Neuronal stem cell (in vitro differentiated cells): ENCODE measurements at regions not wholly inside any gene's neighbourhood (a gene's known extent, or its start where the extent isn't known, plus 50 kb on each side); places are given as distances from the start of the nearest gene placed in this dataset.

ENCODE experiments used
- DNase-seq: peaks from one replicate; pipeline ENCODE4 v3.0.0-alpha.2; 2013; ENCODE audit warnings: low spot score
- H2AFZ ChIP-seq: one replicate; pipeline ENCODE4 v1.6.1; 2013; ENCODE audit warnings: mild to moderate bottlenecking, low read length, inconsistent platforms
- H2AK5ac ChIP-seq: 2 replicates; pipeline ENCODE4 v1.6.1; 2013; ENCODE audit warnings: low read depth, mild to moderate bottlenecking, inconsistent platforms, low read length, moderate library complexity, mixed read lengths
- H2BK120ac ChIP-seq: 2 replicates; pipeline ENCODE4 v1.6.1; 2013; ENCODE audit warnings: low read depth, mild to moderate bottlenecking, inconsistent platforms, low read length, moderate library complexity, mixed read lengths
- H2BK12ac ChIP-seq: one replicate; pipeline ENCODE4 v1.6.1; 2013; ENCODE audit warnings: low read length, inconsistent platforms
- H2BK15ac ChIP-seq: 2 replicates; pipeline ENCODE4 v1.6.1; 2013; ENCODE audit warnings: mild to moderate bottlenecking, low read length, inconsistent platforms, mixed read lengths
- H2BK5ac ChIP-seq: one replicate; pipeline ENCODE4 v1.6.1; 2013; ENCODE audit warnings: inconsistent platforms, mild to moderate bottlenecking, low read length, moderate library complexity
- H3K14ac ChIP-seq: one replicate; pipeline ENCODE4 v1.6.1; 2013; ENCODE audit warnings: low read length, inconsistent platforms
- H3K18ac ChIP-seq: 2 replicates; pipeline ENCODE4 v1.6.1; 2013; ENCODE audit warnings: low read length, inconsistent platforms
- H3K23ac ChIP-seq: 2 replicates; pipeline ENCODE4 v1.6.1; 2013; ENCODE audit warnings: low read depth, mild to moderate bottlenecking, mixed read lengths, low read length, inconsistent platforms; ENCODE audit not compliant: poor library complexity
- H3K27ac ChIP-seq: replicated peaks from 3 replicates; pipeline ENCODE4 v1.5.1; 2013; ENCODE audit warnings: low read length, inconsistent platforms
- H3K27me3 ChIP-seq, 3 experiments: 2 replicates each; pipeline ENCODE4 v1.6.1; 2013; ENCODE audit warnings: low read length in 3 of 3, mild to moderate bottlenecking in 2 of 3, inconsistent platforms in 1 of 3, low read depth in 1 of 3, mixed read lengths in 1 of 3, moderate library complexity in 1 of 3; ENCODE audit not compliant: control insufficient read depth in 3 of 3, insufficient read depth in 3 of 3
- H3K36me3 ChIP-seq, 2 donors: replicated peaks in 1 of 2; 2 replicates each; pipeline ENCODE4 v1.6.1; 2013; ENCODE audit warnings: low read length in 2 of 2; ENCODE audit not compliant: control insufficient read depth in 2 of 2, insufficient read depth in 2 of 2
- H3K4ac ChIP-seq: 2 replicates; pipeline ENCODE4 v1.6.1; 2013; ENCODE audit warnings: inconsistent platforms, mild to moderate bottlenecking, low read length, moderate library complexity
- H3K4me1 ChIP-seq, 2 donors: 1 replicate in 1 of 2; 2 replicates in 1 of 2; pipeline ENCODE4 v1.6.1; 2013; ENCODE audit warnings: low read length in 2 of 2, low read depth in 1 of 2; ENCODE audit not compliant: control insufficient read depth in 2 of 2, insufficient read depth in 1 of 2
- H3K4me2 ChIP-seq: one replicate; pipeline ENCODE4 v1.6.1; 2013; ENCODE audit warnings: mild to moderate bottlenecking, low read length, inconsistent platforms; ENCODE audit not compliant: insufficient read depth, poor library complexity, severe bottlenecking
- H3K4me3 ChIP-seq, 2 donors: 2 replicates each; pipeline ENCODE4 v1.5.1; 2013; ENCODE audit warnings: low read length in 2 of 2, mild to moderate bottlenecking in 2 of 2, inconsistent platforms in 1 of 2, moderate library complexity in 1 of 2
- H3K79me1 ChIP-seq: one replicate; pipeline ENCODE4 v1.6.1; 2013; ENCODE audit warnings: low read depth, mild to moderate bottlenecking, inconsistent platforms, low read length, moderate library complexity
- H3K9ac ChIP-seq: one replicate; pipeline ENCODE4 v1.6.1; 2013; ENCODE audit warnings: mild to moderate bottlenecking, low read depth, low read length, inconsistent platforms; ENCODE audit not compliant: poor library complexity
- H3K9me3 ChIP-seq, 2 donors: replicated peaks in 1 of 2; 2 replicates each; pipeline versions ENCODE3 to v1.6.1; 2013; ENCODE audit warnings: low read length in 2 of 2, mild to moderate bottlenecking in 2 of 2, inconsistent platforms in 1 of 2, low read depth in 1 of 2, mixed read lengths in 1 of 2, moderate library complexity in 1 of 2; ENCODE audit not compliant: control insufficient read depth in 2 of 2, insufficient read depth in 1 of 2
- H4K8ac ChIP-seq: one replicate; pipeline ENCODE4 v1.6.1; 2013; ENCODE audit warnings: low read depth, mild to moderate bottlenecking, inconsistent platforms, low read length, moderate library complexity
- H4K91ac ChIP-seq: one replicate; pipeline ENCODE4 v1.6.1; 2013; ENCODE audit warnings: low read length, low read depth, mild to moderate bottlenecking, inconsistent platforms; ENCODE audit not compliant: poor library complexity
- WGBS, 2 donors: extraction: QIAGEN DNeasy Blood & Tissue Kit; methylation state at CpG; one replicate each; pipeline ENCODE4 v1.1.7; 2013; ENCODE audit warnings: missing lambda C conversion rate in 2 of 2, mixed read lengths in 1 of 2; ENCODE audit not compliant: insufficient read length in 2 of 2, insufficient replicate concordance in 1 of 2; ENCODE audit errors: extremely low coverage in 2 of 2; 5-methylcytosine and 5-hydroxymethylcytosine counted together

DNA sequence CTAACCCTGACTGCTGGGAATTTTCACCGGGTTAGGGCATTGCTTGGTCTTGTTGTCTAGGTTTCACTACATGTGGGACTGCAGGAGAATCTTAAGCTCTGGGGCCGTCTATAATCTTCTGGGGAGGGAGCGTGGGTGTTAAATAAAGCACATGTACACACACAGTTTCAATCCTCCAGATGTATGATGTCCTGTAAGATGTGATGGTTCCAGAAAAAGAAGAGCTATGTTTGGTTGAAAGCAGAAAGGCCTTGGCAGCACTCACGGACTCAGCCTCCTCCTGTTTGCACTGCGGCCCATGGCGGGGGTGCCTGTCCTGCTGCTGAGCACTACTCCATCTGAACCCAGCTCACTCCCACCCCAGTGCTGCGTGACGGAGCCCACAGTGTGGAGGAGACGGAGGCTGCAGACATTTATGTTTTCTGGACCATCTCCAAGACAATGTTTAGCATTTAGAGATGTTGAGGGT is 343.5 kb downstream of the TEX29 start:
- no peak overlapping the region for H3K4me2 ChIP-seq
- H3K18ac ChIP-seq, result no peak overlapping the region
- no peak overlapping the region for H3K9ac ChIP-seq
- peaks cover 3% of the 10 kb centered on the region for H3K79me1 ChIP-seq
- no peak overlapping the region for H4K91ac ChIP-seq
- H3K14ac ChIP-seq, result no peak overlapping the region
- no peak overlapping the region for H3K4me3 ChIP-seq
- no peak overlapping the region for H2BK120ac ChIP-seq
- H3K4ac ChIP-seq, result no peak overlapping the region
- H4K8ac ChIP-seq, result no peak overlapping the region
- peaks cover 0 to 2% of the 10 kb centered on the region in 2 donors for H3K36me3 ChIP-seq
- peaks cover 0 to 6% of the 10 kb centered on the region in 2 donors for H3K9me3 ChIP-seq
- H2BK15ac ChIP-seq, result no peak overlapping the region
- no peaks in the 10 kb centered on the region for H3K27me3 ChIP-seq
- no peak overlapping the region for H2AK5ac ChIP-seq
- no peak overlapping the region for H2BK12ac ChIP-seq
- no CpG with 5 or more reads among the region's 9 CpGs for WGBS, 2 donors
- no peak for DNase-seq
- peak overlapping the region; percentile 56 for H2AFZ ChIP-seq
- peaks cover 6 to 11% of the 10 kb centered on the region in 2 donors for H3K4me1 ChIP-seq
- H2BK5ac ChIP-seq, result no peak overlapping the region
- no peak overlapping the region for H3K23ac ChIP-seq
- no peak overlapping the region for H3K27ac ChIP-seq

- Histone ChIP-seq H2AFZ (no peak overlapping the region), H3K9ac (no peak overlapping the region), H3K18ac (peak overlapping the region; percentile 49), H3K4me2 (no peak overlapping the region), H2AK5ac (no peak overlapping the region), H3K27ac (no peak overlapping the region), H3K27me3 (no peaks in the 10 kb centered on the region), H3K23ac (no peak overlapping the region), H3K4me3 (no peak overlapping the region), H2BK120ac (no peak overlapping the region), H4K8ac (no peak overlapping the region), H3K4me1 (peaks cover 0 to 4% of the 10 kb centered on the region in 2 donors), H3K14ac (no peak overlapping the region), H2BK15ac (no peak overlapping the region), H4K91ac (no peak overlapping the region), H3K4ac (no peak overlapping the region), H2BK12ac (no peak overlapping the region), H2BK5ac (no peak overlapping the region), H3K9me3 (peaks cover 0 to 6% of the 10 kb centered on the region in 2 donors), H3K79me1 (peaks cover 3% of the 10 kb centered on the region), H3K36me3 (peaks cover 0 to 2% of the 10 kb centered on the region in 2 donors)
- no CpG with 5 or more reads among the region's 4 CpGs for WGBS, 2 donors
- DNase-seq, result no peak
Measured at GRCh38 chr13:111664696-111665095, 344.3 kb downstream of the TEX29 start.

GRCh38 chr13:111665691-111666095 is 345.3 kb downstream of the TEX29 start:
- Histone ChIP-seq H2BK120ac (no peak overlapping the region), H3K4ac (no peak overlapping the region), H2BK15ac (no peak overlapping the region), H3K27me3 (no peaks in the 10 kb centered on the region), H2BK12ac (no peak overlapping the region), H3K27ac (no peak overlapping the region), H2BK5ac (no peak overlapping the region), H3K18ac (no peak overlapping the region), H4K91ac (no peak overlapping the region), H3K14ac (no peak overlapping the region), H2AFZ (no peak overlapping the region), H3K36me3 (peaks cover 0 to 2% of the 10 kb centered on the region in 2 donors), H3K9ac (no peak overlapping the region), H3K23ac (no peak overlapping the region), H3K9me3 (peaks cover 0 to 6% of the 10 kb centered on the region in 2 donors), H3K4me2 (no peak overlapping the region), H3K4me1 (peaks cover 0 to 3% of the 10 kb centered on the region in 2 donors), H4K8ac (no peak overlapping the region), H3K4me3 (no peak overlapping the region), H3K79me1 (peaks cover 3% of the 10 kb centered on the region), H2AK5ac (no peak overlapping the region)
- no CpG with 5 or more reads among the region's 11 CpGs for WGBS, 2 donors
- DNase-seq, result no peak

DNA sequence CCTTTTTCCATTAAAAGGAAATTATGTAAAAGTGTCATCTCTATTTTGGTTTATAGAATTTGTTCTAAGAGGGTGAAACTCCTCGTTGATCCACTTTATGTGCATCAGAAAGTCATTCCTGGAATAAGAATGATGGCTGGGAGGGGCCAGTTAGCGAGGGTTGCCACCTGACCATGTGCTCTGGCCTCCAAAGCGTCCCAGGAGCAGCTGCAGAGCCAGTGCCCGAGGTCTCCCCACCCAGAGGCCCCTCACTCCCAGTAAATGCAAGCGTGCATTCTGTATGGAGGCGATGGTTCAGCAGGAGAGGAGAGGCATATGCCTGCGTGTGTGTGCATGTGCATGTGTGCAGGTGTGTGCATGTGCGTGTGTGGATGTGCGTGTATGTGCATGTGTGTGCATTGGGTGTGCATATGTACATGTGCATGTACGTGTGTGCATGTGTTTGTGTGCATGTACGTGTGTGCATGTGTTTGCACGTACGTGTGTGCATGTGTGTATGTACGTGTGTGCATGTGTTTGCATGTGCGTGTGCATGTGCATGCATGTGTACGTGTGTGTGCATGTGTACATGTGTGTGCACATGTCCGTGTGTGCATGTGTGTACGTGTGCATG is 345.8 kb downstream of the TEX29 start:
- peak overlapping the region in 1 of 2 donors; percentile 52 for H3K4me3 ChIP-seq
- no peak overlapping the region for H3K14ac ChIP-seq
- peaks cover 0 to 3% of the 10 kb centered on the region in 2 donors for H3K4me1 ChIP-seq
- H3K36me3 ChIP-seq, result peaks cover 0 to 2% of the 10 kb centered on the region in 2 donors
- no peak overlapping the region for H2AFZ ChIP-seq
- no peak overlapping the region for H2BK120ac ChIP-seq
- H2AK5ac ChIP-seq, result no peak overlapping the region
- H2BK12ac ChIP-seq, result no peak overlapping the region
- H2BK15ac ChIP-seq, result no peak overlapping the region
- WGBS, 2 donors, result no CpG with 5 or more reads among the region's 18 CpGs
- peak overlapping the region; percentile 43 for H3K4ac ChIP-seq
- no peaks in the 10 kb centered on the region for H3K27me3 ChIP-seq
- peak overlapping the region; percentile 54 for H3K9ac ChIP-seq
- H4K8ac ChIP-seq, result peak overlapping the region; percentile 85
- peak overlapping the region; percentile 81 for H3K23ac ChIP-seq
- H2BK5ac ChIP-seq, result no peak overlapping the region
- no peak overlapping the region for H3K27ac ChIP-seq
- peaks cover 3% of the 10 kb centered on the region for H3K79me1 ChIP-seq
- peak overlapping the region; percentile 25 for H3K18ac ChIP-seq
- H4K91ac ChIP-seq, result no peak overlapping the region
- no peak for DNase-seq
- H3K9me3 ChIP-seq, result peaks cover 0 to 6% of the 10 kb centered on the region in 2 donors
- no peak overlapping the region for H3K4me2 ChIP-seq
